IPS-20b (cell line): ENCODE measurements at regions not wholly inside any gene's neighbourhood (a gene's known extent, or its start where the extent isn't known, plus 50 kb on each side); places are given as distances from the start of the nearest gene placed in this dataset.

Source experiments
- H3K27ac ChIP-seq: one replicate; pipeline ENCODE4 v1.5.1; 2013; ENCODE audit warnings: low read length
- H3K27me3 ChIP-seq: 2 replicates; pipeline ENCODE4 v1.6.1; 2013; ENCODE audit warnings: mild to moderate bottlenecking, low read length, inconsistent platforms; ENCODE audit not compliant: insufficient read depth
- H3K36me3 ChIP-seq: 2 replicates; pipeline ENCODE4 v1.6.1; 2013; ENCODE audit warnings: low read depth, mild to moderate bottlenecking, inconsistent platforms, low read length, moderate library complexity; ENCODE audit not compliant: insufficient read depth
- H3K4me1 ChIP-seq: 2 replicates; pipeline ENCODE4 v1.6.1; 2013; ENCODE audit warnings: mild to moderate bottlenecking, control low read depth, inconsistent platforms, low read length, moderate library complexity; ENCODE audit not compliant: insufficient read depth
- H3K4me3 ChIP-seq: 2 replicates; pipeline ENCODE4 v1.5.1; 2013; ENCODE audit warnings: mild to moderate bottlenecking, low read length, inconsistent platforms
- H3K9ac ChIP-seq: 2 replicates; pipeline ENCODE4 v1.6.1; 2013; ENCODE audit warnings: low read depth, mild to moderate bottlenecking, inconsistent platforms, low read length, moderate library complexity
- H3K9me3 ChIP-seq: 2 replicates; pipeline ENCODE4 v1.6.1; 2013; ENCODE audit warnings: mild to moderate bottlenecking, low read depth, low read length, inconsistent platforms; ENCODE audit not compliant: insufficient read depth

- Histone ChIP-seq H3K9me3 (peaks cover 4% of the 10 kb centered on the region; the same call in 1 of the 2 replicates), H3K4me1 (peaks cover 12% of the 10 kb centered on the region), H3K4me3 (no peak overlapping the region), H3K9ac (no peak overlapping the region), H3K36me3 (no peaks in the 10 kb centered on the region), H3K27ac (no peak overlapping the region), H3K27me3 (no peaks in the 10 kb centered on the region)
Observed at GRCh38 chr9:108333530-108333983, 522.2 kb downstream of the ACTL7B start.

GRCh38 chr9:108331596-108331995 is 524.2 kb downstream of the ACTL7B start:
- Histone ChIP-seq H3K4me1 (peaks cover 12% of the 10 kb centered on the region), H3K27ac (no peak overlapping the region), H3K36me3 (no peaks in the 10 kb centered on the region), H3K27me3 (no peaks in the 10 kb centered on the region), H3K9ac (no peak overlapping the region), H3K9me3 (peaks cover 8% of the 10 kb centered on the region; the same call in 1 of the 2 replicates), H3K4me3 (no peak overlapping the region)

GRCh38 chr9:108325406-108325805 is 530.4 kb downstream of the ACTL7B start:
- no peak overlapping the region for H3K4me3 ChIP-seq
- H3K4me1 ChIP-seq = no peaks in the 10 kb centered on the region
- no peak overlapping the region for H3K27ac ChIP-seq
- H3K9ac ChIP-seq = no peak overlapping the region
- no peaks in the 10 kb centered on the region for H3K27me3 ChIP-seq
- H3K36me3 ChIP-seq = no peaks in the 10 kb centered on the region
- H3K9me3 ChIP-seq = peaks cover 8% of the 10 kb centered on the region; the same call in 1 of the 2 replicates

- H3K9ac ChIP-seq = no peak overlapping the region
- no peak overlapping the region for H3K4me3 ChIP-seq
- no peak overlapping the region for H3K27ac ChIP-seq
- H3K36me3 ChIP-seq = no peaks in the 10 kb centered on the region
- H3K4me1 ChIP-seq = no peaks in the 10 kb centered on the region
- peaks cover 4% of the 10 kb centered on the region; the same call in 1 of the 2 replicates for H3K9me3 ChIP-seq
- H3K27me3 ChIP-seq = no peaks in the 10 kb centered on the region
Observed at GRCh38 chr9:108323615-108324014, 532.2 kb downstream of the ACTL7B start.

GRCh38 chr9:108322326-108323098 is 533.3 kb downstream of the ACTL7B start:
- Histone ChIP-seq H3K4me1 (no peaks in the 10 kb centered on the region), H3K9me3 (no peaks in the 10 kb centered on the region; the same call in 1 of the 2 replicates), H3K27ac (no peak overlapping the region), H3K27me3 (no peaks in the 10 kb centered on the region), H3K9ac (no peak overlapping the region), H3K36me3 (no peaks in the 10 kb centered on the region), H3K4me3 (no peak overlapping the region)

- H3K27ac ChIP-seq = no peak overlapping the region
- no peak overlapping the region for H3K4me3 ChIP-seq
- no peaks in the 10 kb centered on the region for H3K36me3 ChIP-seq
- H3K9ac ChIP-seq = no peak overlapping the region
- H3K27me3 ChIP-seq = no peaks in the 10 kb centered on the region
- H3K4me1 ChIP-seq = no peaks in the 10 kb centered on the region
- H3K9me3 ChIP-seq = peaks cover 5% of the 10 kb centered on the region; the same call in 1 of the 2 replicates
Observed at GRCh38 chr9:108316630-108317029, 539.2 kb downstream of the ACTL7B start.

GRCh38 chr9:108316066-108316465 is 539.7 kb downstream of the ACTL7B start:
- H3K4me3 ChIP-seq = no peak overlapping the region
- peaks cover 5% of the 10 kb centered on the region; the same call in 1 of the 2 replicates for H3K9me3 ChIP-seq
- H3K36me3 ChIP-seq = no peaks in the 10 kb centered on the region
- H3K9ac ChIP-seq = no peak overlapping the region
- no peak overlapping the region for H3K27ac ChIP-seq
- H3K4me1 ChIP-seq = no peaks in the 10 kb centered on the region
- H3K27me3 ChIP-seq = no peaks in the 10 kb centered on the region

GRCh38 chr9:108311745-108312144 is 544.0 kb downstream of the ACTL7B start:
- Histone ChIP-seq H3K27me3 (no peaks in the 10 kb centered on the region), H3K27ac (no peak overlapping the region), H3K36me3 (no peaks in the 10 kb centered on the region), H3K9me3 (peaks cover under 1% of the 10 kb centered on the region; the same call in 1 of the 2 replicates), H3K4me1 (no peaks in the 10 kb centered on the region), H3K9ac (no peak overlapping the region), H3K4me3 (no peak overlapping the region)

- no peaks in the 10 kb centered on the region for H3K4me1 ChIP-seq
- H3K4me3 ChIP-seq = no peak overlapping the region
- no peaks in the 10 kb centered on the region for H3K36me3 ChIP-seq
- H3K27me3 ChIP-seq = no peaks in the 10 kb centered on the region
- H3K9me3 ChIP-seq = no peaks in the 10 kb centered on the region
- H3K9ac ChIP-seq = no peak overlapping the region
- no peak overlapping the region for H3K27ac ChIP-seq
Observed at GRCh38 chr9:108310202-108310601, 545.6 kb downstream of the ACTL7B start.

GRCh38 chr9:108300306-108301287 is 555.2 kb downstream of the ACTL7B start:
- no peaks in the 10 kb centered on the region for H3K27me3 ChIP-seq
- H3K4me3 ChIP-seq = no peak overlapping the region
- no peak overlapping the region for H3K9ac ChIP-seq
- no peaks in the 10 kb centered on the region; the same call in 1 of the 2 replicates for H3K9me3 ChIP-seq
- no peaks in the 10 kb centered on the region for H3K36me3 ChIP-seq
- no peak overlapping the region for H3K27ac ChIP-seq
- no peaks in the 10 kb centered on the region for H3K4me1 ChIP-seq

GRCh38 chr9:108297073-108297472 is 558.7 kb downstream of the ACTL7B start:
- no peak overlapping the region for H3K4me3 ChIP-seq
- H3K36me3 ChIP-seq = no peaks in the 10 kb centered on the region
- H3K27ac ChIP-seq = no peak overlapping the region
- H3K9ac ChIP-seq = no peak overlapping the region
- no peaks in the 10 kb centered on the region for H3K27me3 ChIP-seq
- H3K4me1 ChIP-seq = no peaks in the 10 kb centered on the region
- no peaks in the 10 kb centered on the region; the same call in 1 of the 2 replicates for H3K9me3 ChIP-seq
